ENCODE measurements at regions not wholly inside any gene's neighbourhood (a gene's known extent, or its start where the extent isn't known, plus 50 kb on each side); places are given as distances from the start of the nearest gene placed in this dataset.
"Not testable (repeated sequence)": the region's sequence is repeated elsewhere in the genome, so short reads cannot be mapped to it uniquely, and the experiment has no call there.

GRCh38 chr15:58323321-58323720, 108.5 kb upstream of the LIPC start:
- TF ChIP-seq, protein P1, sequence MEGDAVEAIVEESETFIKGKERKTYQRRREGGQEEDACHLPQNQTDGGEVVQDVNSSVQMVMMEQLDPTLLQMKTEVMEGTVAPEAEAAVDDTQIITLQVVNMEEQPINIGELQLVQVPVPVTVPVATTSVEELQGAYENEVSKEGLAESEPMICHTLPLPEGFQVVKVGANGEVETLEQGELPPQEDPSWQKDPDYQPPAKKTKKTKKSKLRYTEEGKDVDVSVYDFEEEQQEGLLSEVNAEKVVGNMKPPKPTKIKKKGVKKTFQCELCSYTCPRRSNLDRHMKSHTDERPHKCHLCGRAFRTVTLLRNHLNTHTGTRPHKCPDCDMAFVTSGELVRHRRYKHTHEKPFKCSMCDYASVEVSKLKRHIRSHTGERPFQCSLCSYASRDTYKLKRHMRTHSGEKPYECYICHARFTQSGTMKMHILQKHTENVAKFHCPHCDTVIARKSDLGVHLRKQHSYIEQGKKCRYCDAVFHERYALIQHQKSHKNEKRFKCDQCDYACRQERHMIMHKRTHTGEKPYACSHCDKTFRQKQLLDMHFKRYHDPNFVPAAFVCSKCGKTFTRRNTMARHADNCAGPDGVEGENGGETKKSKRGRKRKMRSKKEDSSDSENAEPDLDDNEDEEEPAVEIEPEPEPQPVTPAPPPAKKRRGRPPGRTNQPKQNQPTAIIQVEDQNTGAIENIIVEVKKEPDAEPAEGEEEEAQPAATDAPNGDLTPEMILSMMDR (IDR thresholded peaks at IDR 0.05; ENCODE audit: low read length): not testable (repeated sequence)
- TF ChIP-seq EZH2 (IDR thresholded peaks at IDR 0.05; ENCODE audit: borderline replicate concordance, low read length): not testable (repeated sequence)
